K562 (cell line): ENCODE measurements at regions not wholly inside any gene's neighbourhood (a gene's known extent, or its start where the extent isn't known, plus 50 kb on each side); places are given as distances from the start of the nearest gene placed in this dataset.

Source experiments
- BMI1 ChIP-seq: fragments of 150-350 bp; IDR thresholded peaks from 2 replicates; pipeline ENCODE4 v1.6.1; 2014; ENCODE audit warnings: low read length
- CBFA2T3 ChIP-seq: fragments of 450-650 bp; IDR thresholded peaks from 2 replicates; pipeline ENCODE4 v1.6.1; 2017
- CREM ChIP-seq: IDR thresholded peaks from 2 replicates; pipeline ENCODE4 v1.6.1; 2014; ENCODE audit warnings: antibody characterized with exemption, low read depth
- CUX1 ChIP-seq: fragments of 200-800 bp; sonication (Bioruptor generic); IDR thresholded peaks from 2 replicates; pipeline ENCODE4 v1.6.1; 2016; ENCODE audit warnings: missing genetic modification characterization, missing compliant biosample characterization
- DACH1 ChIP-seq: fragments of 450-650 bp; IDR thresholded peaks from 2 replicates; pipeline ENCODE4 v1.6.1; 2018; ENCODE audit not compliant: partially characterized antibody
- E4F1 ChIP-seq: fragments of 250-450 bp; sonication (Bioruptor Pico); IDR thresholded peaks from 2 replicates; pipeline ENCODE4 v1.5.0; 2021; ENCODE audit warnings: mild to moderate bottlenecking, borderline replicate concordance
- ELF2 ChIP-seq: fragments of 250-450 bp; sonication (Bioruptor Pico); IDR thresholded peaks from 2 replicates; pipeline ENCODE4 v1.5.0; 2021; ENCODE audit warnings: mild to moderate bottlenecking
- ETV5 ChIP-seq: sonication (generic); formaldehyde crosslinking; IDR thresholded peaks from 2 replicates; pipeline ENCODE4 v1.4.0; 2020; ENCODE audit warnings: low read depth, mild to moderate bottlenecking, missing genetic modification reagents
- GABPB1 ChIP-seq: sonication (generic); formaldehyde crosslinking; IDR thresholded peaks from 2 replicates; pipeline ENCODE4 v1.8.0; 2022; ENCODE audit warnings: mild to moderate bottlenecking, missing genetic modification reagents
- HDAC3 ChIP-seq: fragments of 450-650 bp; IDR thresholded peaks from 2 replicates; pipeline ENCODE4 v1.6.1; 2018; ENCODE audit warnings: borderline replicate concordance, mild to moderate bottlenecking, moderate library complexity; ENCODE audit not compliant: partially characterized antibody
- NR2C2 ChIP-seq, 2 experiments: fragments of 200-800 bp in 1 of 2; sonication (Bioruptor generic) in 1 of 2; sonication (generic) in 1 of 2; formaldehyde crosslinking in 1 of 2; IDR thresholded peaks; 2 replicates each; pipeline versions ENCODE4 v1.6.1 to v1.8.0; 2016 to 2022; ENCODE audit warnings: mild to moderate bottlenecking in 1 of 2, missing compliant biosample characterization in 1 of 2, missing genetic modification characterization in 1 of 2, missing genetic modification reagents in 1 of 2
- PTTG1 ChIP-seq: fragments of 450-650 bp; IDR thresholded peaks from 2 replicates; pipeline ENCODE4 v1.6.1; 2016; ENCODE audit warnings: low read depth, mild to moderate bottlenecking, missing genetic modification characterization, missing compliant biosample characterization
- RHOXF2B ChIP-seq: fragments of 250-450 bp; sonication (Bioruptor Pico); conservative IDR thresholded peaks from 2 replicates; pipeline ENCODE4 v1.5.1; 2021
- SNIP1 ChIP-seq: fragments of 450-650 bp; IDR thresholded peaks from 2 replicates; pipeline ENCODE4 v1.7.1; 2017; ENCODE audit warnings: low read depth, mild to moderate bottlenecking
- STAT6 ChIP-seq: sonication (generic); formaldehyde crosslinking; IDR thresholded peaks from 2 replicates; pipeline ENCODE4 v1.8.1; 2023; ENCODE audit warnings: mild to moderate bottlenecking, missing genetic modification reagents
- ZFP36 ChIP-seq: fragments of 150-350 bp; IDR thresholded peaks from 2 replicates; pipeline ENCODE4 v1.6.1; 2018; ENCODE audit warnings: low read length, low read depth; ENCODE audit not compliant: partially characterized antibody
- ZNF121 ChIP-seq: sonication (generic); formaldehyde crosslinking; conservative IDR thresholded peaks from 2 replicates; pipeline ENCODE4 v1.8.0; 2022; ENCODE audit warnings: missing genetic modification reagents
- ZNF134 ChIP-seq: fragments of 250-450 bp; sonication (Bioruptor Pico); conservative IDR thresholded peaks from 2 replicates; pipeline ENCODE4 v1.4.0; 2020
- ZNF212 ChIP-seq: fragments of 450-650 bp; formaldehyde crosslinking; IDR thresholded peaks from 2 replicates; pipeline ENCODE4 v1.4.0; 2020; ENCODE audit warnings: mild to moderate bottlenecking

- TF ChIP-seq PTTG1 (tag) (no peak), NR2C2 (CRISPR knock-in tag; IDR thresholded peaks at IDR 0.05) (no peak), NR2C2 (tag; IDR thresholded peaks at IDR 0.05) (peak; percentile 86), STAT6 (no peak), ZNF121 (CRISPR knock-in tag) (no peak), CBFA2T3 (peak; percentile 88), E4F1 (no peak), RHOXF2B (CRISPR knock-in tag) (0 out of 2 replicates have a peak, but pooled peaks have one; percentile 56), CUX1 (CRISPR knock-in tag) (no peak; the same call in 1 of the 2 replicates), ETV5 (CRISPR knock-in tag) (peak; percentile 95), CREM (peak; percentile 94), DACH1 (peak; percentile 70), ZNF134 (no peak; the same call in 1 of the 2 replicates), ZFP36 (no peak), ELF2 (CRISPR knock-in tag) (peak; percentile 89), BMI1 (no peak), SNIP1 (no peak), ZNF212 (no peak), GABPB1 (CRISPR knock-in tag) (peak; percentile 73), HDAC3 (peak; percentile 97)
Observed at GRCh38 chr3:194255252-194256039, 95.7 kb downstream of the CPN2 start (continued).
